CD4-positive, alpha-beta T cell treated with Interleukin-17A for 4 hours (primary cell): ENCODE measurements at regions not wholly inside any gene's neighbourhood (a gene's known extent, or its start where the extent isn't known, plus 50 kb on each side); places are given as distances from the start of the nearest gene placed in this dataset.
"Not testable (repeated sequence)": the region's sequence is repeated elsewhere in the genome, so short reads cannot be mapped to it uniquely, and the experiment has no call there.

Experiments used
- DNase-seq: peaks from one replicate; pipeline ENCODE4 v3.0.0-alpha.2; 2020; ENCODE audit warnings: mixed read lengths

DNA sequence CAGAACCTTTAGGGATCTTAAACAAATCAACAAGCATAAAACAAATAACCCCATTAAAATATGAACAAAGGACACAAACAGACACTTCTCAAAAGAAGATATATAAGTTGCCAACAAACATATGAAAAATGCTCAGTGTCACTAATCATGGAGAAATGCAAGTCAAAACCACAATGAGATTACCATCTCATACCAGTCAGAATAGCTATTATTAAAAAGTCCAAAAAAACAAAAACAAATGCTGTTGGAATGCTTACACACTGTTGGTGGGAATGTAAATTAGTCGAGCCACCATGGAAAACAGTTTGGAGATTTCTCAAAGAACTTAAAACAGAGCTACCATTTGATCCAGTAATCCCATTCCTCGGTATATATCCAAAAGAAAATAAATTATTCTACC lies 423.6 kb downstream of the OTOL1 start:
- DNase-seq = no peak

DNA sequence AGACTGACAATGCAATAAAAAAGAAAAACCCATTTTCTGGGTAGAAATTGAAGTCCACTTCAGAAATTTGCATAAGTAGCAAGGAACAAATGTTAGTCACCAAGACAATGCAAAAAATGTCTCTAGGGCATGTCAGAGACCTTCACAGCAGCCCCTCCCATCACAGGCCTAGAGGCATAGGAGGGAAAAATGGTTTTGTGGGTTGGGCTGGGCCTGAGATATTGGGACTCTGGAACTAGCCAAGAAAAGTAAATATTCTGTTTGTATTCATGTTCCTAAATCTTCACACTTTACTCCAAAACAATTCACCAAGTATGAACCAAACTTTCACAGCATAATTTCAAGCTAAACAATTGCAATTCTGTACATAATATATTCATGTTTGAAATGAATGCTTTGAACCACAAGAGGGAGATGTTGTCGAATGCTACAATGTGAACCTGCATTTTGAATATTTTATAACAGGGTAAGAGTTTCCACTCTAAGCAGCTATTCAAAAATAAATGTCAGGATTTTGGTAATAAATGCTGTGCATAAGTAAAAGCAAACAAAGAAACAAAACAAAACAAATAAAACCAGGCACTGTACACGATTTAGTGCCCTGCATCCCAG lies 429.2 kb downstream of the OTOL1 start:
- no peak for DNase-seq

DNA sequence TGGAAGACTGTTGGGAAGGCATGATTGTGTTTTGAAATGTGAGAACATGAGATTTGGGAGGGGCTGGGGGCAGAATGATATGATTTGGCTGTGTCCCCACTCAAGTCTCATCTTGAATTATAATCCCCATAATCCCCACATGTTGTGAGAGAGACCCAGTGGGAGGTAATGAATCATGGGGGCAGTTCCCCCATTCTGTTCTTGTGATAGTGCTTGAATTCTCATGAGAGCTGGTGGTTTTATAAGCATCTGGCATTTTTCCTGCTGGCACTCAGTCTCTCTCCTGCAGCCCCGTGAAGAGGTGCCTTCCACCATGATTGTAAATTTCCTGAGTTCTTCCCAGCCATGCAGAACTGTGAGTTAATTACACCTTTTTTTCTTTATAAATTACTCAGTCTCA lies 430.5 kb downstream of the OTOL1 start:
- no peak for DNase-seq

DNA sequence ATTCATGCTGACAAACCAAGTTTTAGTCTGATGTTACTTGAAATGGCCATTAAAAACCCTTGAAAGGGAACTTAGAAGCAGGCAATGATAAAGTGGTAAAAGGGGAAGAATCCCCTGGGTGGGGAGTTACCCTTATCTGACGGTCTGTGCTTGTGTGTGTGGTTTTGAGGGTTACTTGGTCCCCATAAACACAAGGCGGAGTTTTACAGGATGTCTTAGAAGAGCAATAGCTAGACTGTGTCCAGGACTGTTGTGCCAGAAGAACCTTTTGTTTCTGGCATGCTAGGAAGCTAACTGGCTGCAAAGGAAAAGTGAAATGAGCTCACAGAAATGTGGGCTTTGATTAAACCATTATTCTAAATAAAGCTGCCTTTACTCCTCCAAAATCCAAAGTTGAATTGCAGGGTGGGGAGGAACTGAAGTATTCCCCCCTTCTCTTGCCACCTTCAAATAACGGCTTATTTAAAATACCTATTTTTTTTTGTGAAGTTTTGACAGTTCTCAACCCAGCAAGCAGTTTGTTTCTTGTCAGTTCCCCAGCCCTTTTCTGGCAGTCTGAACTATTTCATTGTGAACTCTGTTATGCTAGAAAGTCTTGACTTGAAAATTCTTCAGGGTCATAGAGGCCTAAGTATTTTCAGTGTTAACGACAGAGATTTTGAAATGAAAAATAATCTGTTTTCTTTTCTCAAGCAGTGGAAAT lies 443.5 kb downstream of the OTOL1 start:
- DNase-seq = no peak

DNA sequence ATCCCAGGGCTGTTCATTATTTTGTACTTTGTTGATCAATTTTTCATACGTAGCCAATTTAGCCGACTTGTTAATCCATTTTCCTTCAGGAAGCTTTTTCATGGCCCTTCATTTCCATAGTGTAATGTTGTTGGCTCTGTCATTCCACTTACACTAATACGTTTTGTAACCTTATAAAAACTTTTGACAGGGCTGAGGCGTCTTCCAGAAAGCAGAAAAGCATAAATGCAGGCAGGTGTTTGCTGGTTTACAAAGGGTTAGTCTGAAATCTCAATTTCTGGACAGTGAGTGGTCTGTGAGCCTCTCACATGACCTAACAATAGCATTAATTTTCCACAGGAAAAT lies 444.0 kb downstream of the OTOL1 start:
- no peak for DNase-seq

DNA sequence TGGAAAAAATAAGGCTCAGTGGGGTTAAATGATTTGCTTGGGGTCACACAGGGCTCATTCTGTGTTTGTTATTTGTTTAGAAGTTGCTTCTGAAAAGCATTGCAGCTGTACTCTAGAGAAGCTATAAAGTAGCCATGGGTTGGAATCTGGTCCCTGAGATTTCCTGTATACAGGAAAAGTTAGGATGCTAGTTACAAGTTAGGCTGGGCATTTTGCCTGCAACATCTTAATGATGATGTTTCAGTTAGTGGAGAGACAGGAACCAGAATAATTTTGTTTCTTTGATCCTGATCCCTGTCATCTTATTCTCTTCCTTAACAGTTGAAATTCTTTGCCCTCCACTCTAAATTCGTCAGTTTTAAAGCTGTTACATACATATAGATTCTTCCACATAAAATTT lies 445.3 kb downstream of the OTOL1 start:
- no peak for DNase-seq

DNA sequence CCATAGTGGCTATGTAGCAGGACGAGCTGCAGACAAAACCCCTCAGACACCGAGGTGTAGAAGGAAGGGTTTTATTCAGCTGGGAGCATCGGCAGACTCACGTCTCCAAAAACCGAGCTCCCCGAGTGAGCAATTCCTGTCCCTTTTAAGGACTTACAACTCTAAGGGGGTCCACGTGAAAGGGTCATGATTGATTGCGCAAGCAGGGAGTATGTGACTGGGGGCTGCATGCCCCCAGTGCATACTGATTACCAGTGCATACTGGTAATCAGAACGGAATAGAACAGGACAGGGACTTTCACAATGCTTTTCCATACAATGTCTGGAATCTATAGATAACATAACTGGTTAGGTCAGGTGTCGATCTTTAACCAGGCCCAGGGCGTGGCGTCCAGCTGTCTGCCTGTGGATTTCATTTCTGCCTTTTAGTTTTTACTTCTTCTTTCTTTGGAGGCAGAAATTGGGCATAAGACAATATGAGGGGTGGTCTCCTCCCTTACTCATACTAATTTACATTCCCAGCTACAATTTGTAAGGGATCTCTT lies 447.3 kb downstream of the OTOL1 start:
- DNase-seq = not testable (repeated sequence)

DNA sequence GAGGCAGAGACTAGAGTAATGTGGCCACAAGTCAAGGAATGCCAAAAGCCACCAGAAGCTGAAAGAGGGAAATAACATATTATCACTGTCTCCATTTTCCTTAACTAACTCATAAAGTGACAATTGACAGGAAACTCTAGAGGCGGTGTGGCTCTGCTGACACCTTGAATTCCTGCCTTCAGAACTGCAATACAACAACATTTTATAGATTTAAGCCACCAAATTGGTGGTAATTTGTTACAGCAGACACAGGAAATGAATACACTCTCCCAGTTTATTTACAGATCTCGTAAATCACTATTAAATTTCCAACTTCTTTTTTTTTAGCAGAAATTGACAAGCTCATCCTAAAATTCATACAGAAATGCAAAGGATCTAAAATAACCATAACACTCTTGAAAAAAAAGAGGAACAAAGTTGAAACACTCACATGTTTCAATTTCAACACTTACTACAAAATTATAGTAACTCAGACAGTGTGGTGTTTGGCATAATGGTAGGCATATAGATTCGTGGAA lies 449.9 kb downstream of the OTOL1 start:
- DNase-seq = no peak

DNA sequence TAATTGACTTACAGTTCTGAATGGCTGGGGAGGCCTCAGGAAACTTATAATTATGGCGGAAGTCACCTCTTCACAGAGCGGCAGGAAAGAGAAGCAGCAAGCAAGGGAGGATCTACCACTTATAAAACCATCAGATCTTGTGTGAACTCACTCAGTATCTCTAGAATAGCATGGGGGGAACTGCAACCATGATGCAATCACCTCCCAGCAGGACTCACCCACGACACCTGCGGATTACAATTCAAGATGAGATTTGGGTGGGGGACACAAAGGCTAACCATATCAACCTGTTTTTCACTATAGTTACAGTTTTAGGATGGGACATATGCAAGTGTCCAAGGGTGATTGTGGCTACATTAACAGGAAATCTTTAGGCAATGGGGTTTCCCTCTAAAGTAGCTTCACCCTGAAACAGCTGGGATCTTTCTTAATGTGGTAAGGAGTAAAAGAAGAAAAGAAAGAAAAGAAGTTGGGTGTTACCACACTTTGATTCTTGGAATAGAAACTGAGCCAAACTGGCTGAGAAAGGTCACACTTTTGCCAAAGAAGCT lies 453.8 kb downstream of the OTOL1 start:
- no peak for DNase-seq

DNA sequence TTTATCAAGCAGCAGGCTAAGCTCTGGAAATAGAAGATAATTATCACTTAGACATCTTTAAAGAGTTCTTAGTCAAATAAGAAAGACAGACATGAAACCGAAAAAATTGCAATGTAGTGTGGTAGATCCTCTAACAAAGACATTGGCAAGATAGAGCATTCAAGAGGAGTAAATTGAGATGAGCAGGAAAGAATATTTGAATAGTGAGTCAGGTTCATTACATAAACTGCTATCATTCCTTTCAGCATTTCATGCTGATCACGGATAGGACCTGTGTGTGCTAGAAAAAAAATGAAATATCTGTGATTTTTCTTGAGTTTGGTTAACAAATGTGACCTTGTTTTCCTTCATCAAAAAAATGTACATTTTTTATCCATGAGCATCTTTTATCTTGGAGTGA lies 460.9 kb downstream of the OTOL1 start:
- DNase-seq = no peak

DNA sequence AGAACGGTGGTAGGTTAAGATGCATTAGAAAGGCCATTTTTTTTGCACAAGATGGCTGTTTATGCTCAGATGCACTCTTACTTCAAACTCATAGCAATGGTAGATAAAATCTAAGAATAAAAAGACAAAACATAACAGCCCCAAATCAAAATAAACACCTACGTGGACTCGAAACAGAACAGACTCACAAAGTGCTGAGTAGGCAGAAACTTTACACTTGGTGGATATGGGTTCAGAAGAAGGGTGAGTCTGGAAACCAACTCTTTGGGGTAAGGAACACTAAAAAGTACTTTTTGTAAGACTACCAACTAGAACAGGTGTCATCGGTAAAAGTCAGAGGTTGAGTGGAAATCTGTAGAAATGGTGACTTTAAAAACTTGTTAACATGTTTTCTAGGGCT lies 468.2 kb downstream of the OTOL1 start:
- no peak for DNase-seq

DNA sequence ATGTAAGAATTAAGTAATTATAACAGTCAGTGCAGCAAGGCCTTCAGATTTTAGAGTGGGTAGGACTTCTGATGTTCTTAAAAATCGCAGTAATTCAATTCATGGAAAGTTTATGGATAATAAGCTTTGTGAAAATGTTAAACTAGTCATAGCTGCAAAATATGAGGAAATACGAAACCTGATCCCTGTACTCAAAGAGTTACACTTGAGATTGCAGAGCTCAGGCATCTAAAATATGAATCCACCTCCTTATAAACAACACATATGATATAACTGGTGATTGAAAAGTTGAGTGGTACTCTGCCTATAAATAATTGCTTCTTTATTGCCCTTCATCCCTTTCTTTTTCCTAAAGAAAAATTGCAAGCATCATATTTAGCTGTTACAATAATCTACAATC lies 473.3 kb downstream of the OTOL1 start:
- no peak for DNase-seq

DNA sequence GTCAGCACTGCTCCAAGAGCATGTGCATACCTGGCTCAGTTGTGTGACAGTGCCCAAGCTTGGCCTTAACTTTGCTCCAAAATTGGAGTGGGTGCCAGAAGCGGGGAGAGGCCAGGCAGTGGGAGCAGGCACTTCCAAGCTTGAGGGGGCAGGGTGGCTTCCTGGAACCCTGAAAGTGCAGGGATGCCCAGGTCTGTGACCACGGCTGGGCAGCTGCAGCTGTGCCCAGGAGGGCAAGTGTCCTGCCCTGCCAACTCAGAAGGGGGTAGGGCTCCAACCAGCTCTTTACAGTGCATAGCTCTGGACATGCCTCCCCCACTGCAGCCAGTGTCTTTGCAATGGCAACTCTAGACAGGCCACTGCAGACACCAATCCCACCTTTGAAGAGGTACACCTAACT lies 478.6 kb downstream of the OTOL1 start:
- DNase-seq = no peak

DNA sequence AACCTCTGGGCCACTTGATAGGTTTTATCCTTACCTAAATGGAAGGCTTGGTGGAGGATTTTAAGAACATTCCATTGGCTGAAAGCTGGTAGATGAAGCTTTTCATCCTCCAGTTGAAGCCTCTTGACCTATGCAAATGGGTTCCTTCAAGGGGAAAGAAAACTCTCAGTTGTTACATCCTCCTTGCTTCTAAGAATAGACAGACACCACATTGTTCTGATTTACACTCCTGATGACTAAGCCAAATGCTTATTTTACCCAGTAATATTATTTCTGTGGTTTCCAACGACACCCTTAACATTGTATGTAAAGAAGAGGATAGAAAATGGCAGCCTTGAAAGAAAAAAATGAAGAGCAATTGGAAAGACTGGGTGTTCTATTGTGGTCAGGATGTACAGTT lies 480.5 kb downstream of the OTOL1 start:
- no peak for DNase-seq

DNA sequence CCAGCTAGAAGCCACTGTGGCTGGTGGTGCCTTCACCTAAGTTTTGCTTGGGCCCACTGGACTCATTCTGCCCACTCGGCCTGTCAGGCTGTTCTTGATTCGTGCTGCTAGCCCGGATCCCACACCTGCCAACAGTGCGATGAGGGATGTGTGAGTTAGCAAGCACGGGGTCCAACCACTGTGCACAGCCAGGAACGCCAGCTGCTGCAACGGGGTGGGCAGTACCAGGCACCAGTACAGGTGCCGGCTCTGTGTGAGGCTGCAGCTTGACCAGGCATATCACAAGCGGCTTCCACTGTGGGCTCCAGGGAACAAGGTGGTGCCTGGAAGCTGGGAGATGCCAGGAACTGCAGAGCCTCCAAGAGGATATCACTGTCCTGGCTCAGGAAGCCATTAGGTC lies 481.2 kb downstream of the OTOL1 start:
- no peak for DNase-seq

DNA sequence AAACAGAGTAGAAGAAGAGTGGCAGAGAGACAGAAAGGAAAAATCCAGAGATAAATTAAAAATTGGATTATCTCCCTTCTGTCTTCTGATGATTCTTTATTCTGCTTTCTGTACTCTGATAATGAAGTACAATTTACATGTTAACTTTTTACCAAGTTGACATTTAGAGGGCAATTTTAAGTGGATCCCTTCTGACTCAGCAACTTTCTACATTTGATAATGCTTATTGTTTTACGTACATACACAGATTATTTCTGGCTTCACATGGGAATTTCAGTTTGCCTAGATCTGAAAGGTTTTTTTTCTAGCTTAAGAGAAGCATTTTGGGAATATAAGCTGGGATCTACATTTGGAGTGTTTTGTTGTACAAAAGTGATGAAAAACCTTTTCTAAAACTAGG lies 491.3 kb downstream of the OTOL1 start:
- no peak for DNase-seq

DNA sequence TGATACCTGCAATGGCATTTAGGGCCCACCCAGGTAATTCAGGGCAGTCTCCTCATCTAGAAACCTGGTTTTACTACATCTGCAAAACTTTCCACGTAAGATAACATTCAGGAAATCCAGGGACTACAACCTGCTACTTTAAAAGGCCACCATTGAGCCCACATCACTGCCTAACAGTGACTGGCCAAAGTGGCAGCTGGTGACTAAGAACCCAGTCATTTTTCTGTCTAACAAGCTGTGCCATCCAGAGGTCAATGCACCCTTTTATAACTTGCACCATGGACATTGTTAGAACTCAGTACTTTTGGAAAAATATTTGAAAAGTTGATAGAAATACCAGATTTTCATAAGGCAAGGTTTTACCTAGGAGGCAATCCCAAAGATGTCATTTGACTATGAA lies 492.4 kb downstream of the OTOL1 start:
- no peak for DNase-seq

DNA sequence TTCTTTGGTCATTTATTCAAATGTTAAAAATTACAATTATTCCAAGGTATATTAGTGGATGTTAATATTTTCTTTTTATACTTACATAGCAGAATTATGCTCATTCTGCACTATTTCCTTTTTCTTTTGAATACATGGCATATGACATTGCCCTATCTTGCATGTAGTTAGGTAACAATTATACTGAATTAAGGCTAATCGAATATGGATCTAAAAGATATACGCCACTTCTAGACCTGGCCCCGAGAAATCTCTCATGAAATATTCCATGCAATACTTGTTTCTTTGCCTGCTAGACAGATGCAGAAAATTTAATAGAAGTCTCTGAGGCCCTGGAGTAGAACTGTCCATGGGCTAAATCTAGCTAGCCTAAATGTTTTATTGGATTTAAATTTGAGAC lies 493.4 kb downstream of the OTOL1 start:
- no peak for DNase-seq

DNA sequence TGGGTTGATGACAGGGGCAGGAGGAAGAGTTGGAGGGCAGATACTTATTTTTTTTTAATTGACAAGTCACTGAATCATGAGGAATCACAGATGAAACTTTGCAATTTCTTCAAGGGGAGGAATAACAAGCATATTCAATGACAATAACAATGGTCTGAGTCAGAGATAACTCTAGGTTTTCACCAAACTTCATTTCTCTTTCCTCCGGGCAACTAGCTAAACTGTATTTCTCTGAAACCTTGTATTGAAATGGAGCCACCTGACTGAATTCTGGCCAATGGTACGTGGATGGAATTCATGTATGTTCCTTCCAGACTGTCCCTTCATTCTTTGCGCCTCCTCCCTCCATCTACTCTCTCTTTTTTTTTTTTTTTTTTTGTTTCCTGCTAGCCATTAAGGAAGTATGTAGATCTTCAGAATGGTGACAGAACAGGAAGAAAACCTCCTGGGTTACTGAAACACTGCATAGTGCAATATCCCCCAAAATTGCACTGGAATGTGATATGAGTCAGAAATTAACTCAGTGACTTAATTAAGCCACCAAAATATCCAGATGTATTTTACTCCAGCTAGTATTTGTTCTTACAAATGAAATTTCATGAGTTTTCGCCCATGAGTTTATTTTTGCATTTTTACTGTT lies 495.4 kb downstream of the OTOL1 start:
- DNase-seq = no peak

DNA sequence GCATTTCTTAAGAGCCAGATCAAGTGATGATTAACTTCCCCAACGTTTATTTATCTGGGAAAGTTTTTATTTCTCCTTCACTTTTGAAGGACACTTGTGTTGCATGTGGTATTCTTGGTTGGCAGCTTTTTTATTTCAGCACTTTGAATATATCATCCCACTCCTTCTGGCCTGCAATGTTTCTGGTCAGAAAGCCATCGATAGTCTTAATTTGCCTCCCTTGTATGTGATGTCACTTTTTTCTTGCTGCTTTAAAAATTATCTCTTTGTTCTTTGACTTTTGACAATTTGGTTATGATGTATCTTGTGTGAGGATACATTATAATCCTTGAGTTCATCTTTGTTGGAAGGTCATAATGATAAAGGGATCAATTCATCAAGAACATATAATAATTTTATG lies 503.2 kb downstream of the OTOL1 start:
- no peak for DNase-seq

DNA sequence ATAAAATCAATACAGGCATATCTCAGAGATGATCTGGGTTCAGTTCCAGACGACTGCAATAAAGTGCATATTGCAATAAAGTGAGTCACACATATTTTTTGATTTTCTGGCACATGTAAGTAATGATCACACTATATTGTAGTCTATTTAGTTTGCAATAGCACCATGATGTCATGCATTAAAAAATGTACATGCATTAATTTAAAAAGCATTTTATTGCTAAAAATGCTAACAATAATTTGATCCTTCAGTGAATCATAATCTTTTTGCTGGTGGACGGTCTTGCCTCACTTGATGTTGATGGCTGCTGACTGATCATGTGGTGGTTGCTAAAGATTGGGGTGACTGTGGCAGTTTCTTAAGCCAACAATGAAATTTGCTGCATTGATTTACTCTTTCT lies 511.1 kb downstream of the OTOL1 start:
- no peak for DNase-seq

DNA sequence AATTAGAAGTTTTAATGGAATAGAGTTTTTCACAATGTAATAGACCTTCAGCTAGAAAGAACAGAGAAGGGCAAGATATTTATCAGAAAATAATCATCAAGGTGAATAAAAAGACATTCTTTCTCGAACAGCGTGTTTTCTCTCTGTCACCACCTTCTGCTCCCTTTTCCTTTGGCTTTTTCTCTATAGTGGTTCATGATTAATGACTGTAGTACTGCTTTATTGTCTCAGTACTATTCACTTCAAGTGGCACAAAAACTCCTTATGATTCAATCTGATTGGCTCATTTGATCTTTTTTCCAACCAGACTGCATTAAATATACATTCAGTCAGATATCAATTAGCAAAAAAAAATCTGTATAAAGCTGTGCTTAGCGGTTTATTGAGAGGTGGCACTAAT lies 516.0 kb downstream of the OTOL1 start:
- no peak for DNase-seq

DNA sequence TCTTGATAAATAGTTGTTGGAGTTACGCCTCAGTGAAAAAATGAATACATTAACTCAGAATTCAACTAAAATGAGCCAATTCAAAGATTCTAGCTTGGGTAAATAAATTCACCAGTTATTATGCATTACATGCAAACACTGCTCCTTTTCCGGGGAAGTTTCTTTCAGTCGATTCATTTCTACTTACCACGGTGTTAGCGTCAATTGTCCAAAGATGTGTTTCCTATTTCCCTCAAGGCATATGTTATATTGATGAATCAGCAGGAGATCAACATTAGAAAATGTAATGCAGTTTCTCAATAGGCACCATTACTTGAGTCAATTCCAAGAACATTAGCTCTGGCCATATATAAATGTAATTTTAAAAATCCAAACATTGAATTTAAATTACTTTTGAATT lies 517.7 kb downstream of the OTOL1 start:
- DNase-seq = no peak

DNA sequence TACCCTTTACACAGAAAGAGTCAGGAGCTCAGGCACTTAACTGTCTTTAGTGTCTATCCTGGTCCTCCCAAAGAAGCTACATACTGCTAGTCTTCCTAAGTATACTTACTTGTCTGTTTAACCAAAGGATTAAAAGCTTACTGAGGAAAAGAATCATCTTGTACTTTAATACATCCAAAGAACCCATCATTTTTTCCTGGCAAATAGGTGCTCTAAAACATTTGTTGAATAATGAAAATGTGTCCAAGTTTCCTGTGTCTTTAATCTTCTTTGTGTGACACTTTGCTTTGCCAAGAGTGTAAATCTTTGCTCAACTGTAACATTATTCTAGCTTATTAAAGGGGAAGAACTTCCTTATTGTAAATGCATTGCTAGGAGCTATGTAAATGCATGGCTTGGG lies 519.2 kb downstream of the OTOL1 start:
- DNase-seq = no peak
